ENCODE measurements at regions not wholly inside any gene's neighbourhood (a gene's known extent, or its start where the extent isn't known, plus 50 kb on each side); places are given as distances from the start of the nearest gene placed in this dataset.

GRCh38 chr7:80082213-80082612 lies 52.4 kb upstream of the GNAI1 start:
- no peak for TF ChIP-seq CTCF (IDR thresholded peaks at IDR 0.05; ENCODE audit: extremely low read depth, missing control alignments)
- DNase-seq (ENCODE audit: low spot score) = no peak

GRCh38 chr7:80078886-80079285 lies 55.7 kb upstream of the GNAI1 start:
- no peak for DNase-seq (ENCODE audit: low spot score)
- no peak for TF ChIP-seq CTCF (IDR thresholded peaks at IDR 0.05; ENCODE audit: extremely low read depth, missing control alignments)

GRCh38 chr7:80078159-80078731 lies 56.4 kb upstream of the GNAI1 start:
- no peak for TF ChIP-seq CTCF (IDR thresholded peaks at IDR 0.05; ENCODE audit: extremely low read depth, missing control alignments)
- DNase-seq (ENCODE audit: low spot score) = no peak

- DNase-seq (ENCODE audit: low spot score) = no peak
- no peak for TF ChIP-seq CTCF (IDR thresholded peaks at IDR 0.05; ENCODE audit: extremely low read depth, missing control alignments)
These were observed 64.2 kb upstream of the GNAI1 start for GRCh38 chr7:80070391-80070790.

GRCh38 chr7:80066639-80067038 lies 68.0 kb upstream of the GNAI1 start:
- no peak for TF ChIP-seq CTCF (IDR thresholded peaks at IDR 0.05; ENCODE audit: extremely low read depth, missing control alignments)
- no peak for DNase-seq (ENCODE audit: low spot score)

GRCh38 chr7:80063834-80064233 lies 70.8 kb upstream of the GNAI1 start:
- DNase-seq (ENCODE audit: low spot score) = no peak
- TF ChIP-seq CTCF (IDR thresholded peaks at IDR 0.05; ENCODE audit: extremely low read depth, missing control alignments) = no peak

- no peak for TF ChIP-seq CTCF (IDR thresholded peaks at IDR 0.05; ENCODE audit: extremely low read depth, missing control alignments)
- DNase-seq (ENCODE audit: low spot score) = peak; percentile 10
These were observed 74.3 kb upstream of the GNAI1 start for GRCh38 chr7:80060218-80060806.

Data from GM20000 (cell line).